HG02610 (cell line): ENCODE measurements at regions not wholly inside any gene's neighbourhood (a gene's known extent, or its start where the extent isn't known, plus 50 kb on each side); places are given as distances from the start of the nearest gene placed in this dataset.

Experiments used
- ATAC-seq: cut with Tn5 transposase; IDR thresholded peaks from one replicate; pipeline ENCODE4 v1.9.1; 2021; ENCODE audit warnings: mild to moderate bottlenecking, moderate library complexity; ENCODE audit not compliant: unreplicated experiment

DNA sequence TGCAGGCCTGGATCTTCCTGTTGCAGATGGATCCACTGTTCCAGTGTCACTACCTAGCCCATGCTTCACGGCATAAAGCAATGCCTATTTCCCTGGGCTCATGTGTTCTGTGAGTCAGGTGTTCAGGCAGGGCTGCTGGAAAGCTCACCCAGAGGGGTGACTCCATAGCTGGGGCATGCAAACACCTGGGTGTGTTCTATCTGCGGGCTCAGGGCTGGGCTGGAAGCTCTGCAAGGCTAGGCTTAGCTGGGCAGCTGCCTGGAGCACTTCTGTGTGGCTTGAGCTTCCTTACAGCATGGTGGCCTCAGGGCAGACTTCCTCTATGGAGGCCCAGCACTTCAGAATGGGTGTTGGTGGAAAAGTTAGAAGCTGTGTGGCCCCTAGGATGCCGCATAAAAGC is 139.9 kb downstream of the GADD45G start:
- no peak for ATAC-seq

DNA sequence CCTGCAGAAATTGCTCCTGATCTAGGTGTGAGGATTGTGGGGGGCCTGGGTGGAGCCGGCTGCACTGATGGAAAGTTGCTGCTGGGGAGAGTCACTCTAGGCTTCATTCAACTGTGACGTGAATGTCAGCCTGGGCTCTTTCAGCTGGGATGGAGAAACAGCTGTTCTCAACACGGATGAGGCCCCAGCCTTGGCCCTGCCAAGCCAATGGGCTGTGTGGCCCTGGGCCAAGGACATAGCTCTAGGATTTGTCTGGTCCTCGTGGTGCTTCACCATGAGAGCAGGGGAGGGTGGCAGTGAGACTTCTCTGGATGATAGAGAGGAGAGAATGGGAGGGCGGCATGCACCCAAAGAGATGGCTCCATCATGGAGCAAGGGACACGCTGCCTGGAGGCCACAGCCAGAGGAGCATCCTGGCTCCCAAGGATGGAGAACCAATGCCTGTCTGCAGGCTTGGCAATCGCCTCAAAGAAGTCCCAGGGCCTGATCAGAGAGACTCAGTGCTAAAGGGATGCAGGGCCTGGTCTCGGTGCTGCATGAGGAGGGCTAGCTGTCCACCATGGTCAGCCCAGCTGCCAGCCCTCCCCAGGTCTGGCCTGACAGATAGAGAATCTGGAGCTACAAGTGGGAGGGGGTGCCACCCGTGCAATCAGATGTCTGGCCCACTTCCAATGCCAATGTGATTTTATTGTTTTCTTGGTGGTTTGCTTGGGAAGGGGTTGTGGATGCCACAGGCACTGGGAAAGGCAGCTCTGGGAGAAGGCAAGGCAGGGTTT is 141.0 kb downstream of the GADD45G start:
- ATAC-seq: no peak

DNA sequence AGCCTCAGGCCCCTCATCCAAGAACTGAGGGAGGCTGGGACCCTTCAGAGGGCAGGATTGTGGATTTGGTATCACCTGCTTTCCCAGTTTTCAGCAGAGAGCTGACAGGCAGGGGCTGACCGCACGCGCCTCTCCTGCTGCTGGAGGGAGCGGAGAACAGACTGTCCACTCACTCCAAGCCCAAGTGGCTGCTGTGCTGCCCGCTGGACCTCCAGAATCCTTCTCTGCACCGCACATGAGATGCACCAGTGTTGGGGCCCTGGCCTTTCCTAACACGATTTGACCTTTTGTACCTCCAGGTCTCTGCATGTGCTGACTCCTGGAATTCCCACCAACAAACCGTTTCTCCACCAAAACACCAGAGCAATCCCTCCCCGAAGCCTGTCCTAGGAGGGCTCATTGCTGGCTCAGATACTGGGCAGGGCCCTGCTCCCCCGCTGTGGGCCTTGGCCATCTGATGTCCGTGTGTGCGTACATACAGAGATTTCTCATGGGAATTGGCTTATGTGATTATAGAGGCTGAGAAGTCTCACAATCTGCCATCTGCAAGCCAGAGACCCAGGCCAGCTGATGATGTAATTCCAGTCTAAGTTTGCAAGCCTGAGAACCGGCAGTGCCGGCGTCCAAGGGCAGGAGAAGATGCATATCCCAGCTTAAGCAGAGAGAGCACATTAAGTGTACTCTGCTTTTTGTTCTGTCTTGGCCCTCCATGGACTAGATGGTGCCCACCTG is 141.7 kb downstream of the GADD45G start:
- no peak for ATAC-seq

DNA sequence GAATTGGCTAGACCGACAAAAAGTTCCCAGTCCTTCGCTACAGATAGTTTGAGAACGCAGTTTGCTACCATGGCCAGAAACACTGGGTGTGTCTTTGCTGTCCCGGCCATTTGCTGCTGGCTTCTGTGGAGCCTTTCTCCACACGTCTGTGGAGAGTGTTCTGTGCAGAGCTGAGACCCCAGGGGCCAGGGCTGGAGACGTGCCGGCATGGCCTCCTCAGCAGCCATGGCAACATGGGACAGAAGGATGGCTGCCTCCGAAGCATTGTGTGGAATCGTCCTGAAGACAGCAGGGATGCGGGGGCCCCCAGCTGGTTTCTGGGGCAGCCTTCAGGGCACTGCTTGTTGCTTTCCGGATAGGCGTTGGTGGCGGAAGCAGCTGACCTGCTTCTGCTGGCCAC is 142.8 kb downstream of the GADD45G start:
- ATAC-seq: no peak

DNA sequence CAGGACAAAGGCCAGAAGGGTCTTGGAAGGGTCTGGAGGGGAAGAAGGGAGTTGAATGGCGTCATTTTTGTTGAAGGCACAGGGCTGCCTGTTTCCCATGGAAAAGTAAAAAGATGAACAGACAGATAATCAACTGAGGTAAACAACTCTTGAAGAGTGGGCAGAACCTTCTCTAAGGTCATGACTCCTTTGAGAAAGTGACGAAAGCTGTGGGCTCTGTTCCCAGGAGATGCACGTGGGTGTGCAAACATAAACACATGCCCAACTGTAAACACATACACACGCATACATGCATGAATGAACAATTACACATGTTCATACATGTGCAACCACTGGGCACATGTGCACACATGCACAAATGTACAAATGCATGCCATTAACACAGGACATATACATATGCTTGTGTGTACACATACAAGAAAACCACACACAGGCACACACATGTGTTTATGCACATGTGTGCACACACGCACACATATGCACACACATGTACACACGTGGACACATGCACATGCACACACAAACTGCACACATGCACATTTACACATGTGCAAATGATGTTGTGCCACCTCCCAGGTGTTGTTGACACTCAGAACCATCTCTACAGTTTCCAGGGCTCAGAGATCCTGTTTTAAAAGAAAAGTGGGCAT is 143.3 kb downstream of the GADD45G start:
- ATAC-seq: no peak

DNA sequence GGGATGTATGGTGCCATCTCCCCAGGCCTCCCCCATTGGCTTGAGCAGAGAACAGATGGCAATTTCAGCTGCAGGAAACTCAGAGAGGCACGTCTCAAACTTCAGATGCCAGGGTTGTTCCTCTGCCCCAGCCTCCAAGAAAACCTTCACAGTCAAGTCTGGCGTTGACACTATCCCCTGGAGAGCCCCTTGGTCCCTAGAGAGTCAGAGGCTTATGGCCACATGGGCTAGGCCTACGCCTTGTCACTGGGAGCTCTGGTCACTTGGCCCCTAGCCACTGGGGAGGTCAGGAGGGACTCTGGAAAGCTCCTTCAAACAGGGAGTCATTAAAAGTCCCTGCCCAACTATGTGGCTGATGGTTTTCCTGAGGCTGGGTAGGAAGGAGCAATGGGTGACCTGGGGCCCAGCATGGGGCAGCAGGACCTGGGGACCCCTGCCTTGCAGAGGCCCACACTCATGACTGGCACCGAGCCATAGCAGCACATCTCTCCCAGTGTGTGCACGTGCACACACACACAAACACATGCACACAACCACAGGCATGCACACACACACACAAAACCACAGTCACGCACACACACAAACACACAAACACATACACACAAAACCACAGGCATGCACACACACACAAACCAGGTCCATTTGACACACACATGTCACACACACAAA is 144.2 kb downstream of the GADD45G start:
- ATAC-seq: no peak

DNA sequence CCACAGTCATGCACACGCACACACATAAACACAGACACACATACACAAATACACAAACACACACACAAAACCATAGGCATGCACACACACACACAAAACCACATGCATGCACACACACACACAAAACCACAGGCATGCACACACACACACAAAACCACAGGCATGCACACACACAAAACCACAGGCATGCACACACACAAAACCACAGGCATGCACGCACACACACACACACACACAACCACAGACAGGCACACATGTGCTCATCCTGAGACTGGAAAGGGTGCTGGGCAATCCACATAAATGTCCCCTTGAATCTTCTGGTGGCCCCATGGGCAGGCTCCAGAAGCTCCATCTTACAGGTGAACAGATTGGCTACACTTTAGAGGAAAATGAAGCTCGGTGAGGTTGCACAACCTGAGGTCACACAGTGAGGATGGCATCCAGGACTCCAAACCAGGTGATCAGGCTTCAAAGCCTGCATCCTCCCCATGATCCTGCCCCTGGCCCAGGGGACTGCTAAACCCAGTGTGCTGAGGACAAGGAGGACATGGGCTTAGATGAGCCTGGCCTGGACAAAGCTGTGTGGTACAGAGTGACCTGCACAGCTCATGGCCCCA is 144.8 kb downstream of the GADD45G start:
- no peak for ATAC-seq

DNA sequence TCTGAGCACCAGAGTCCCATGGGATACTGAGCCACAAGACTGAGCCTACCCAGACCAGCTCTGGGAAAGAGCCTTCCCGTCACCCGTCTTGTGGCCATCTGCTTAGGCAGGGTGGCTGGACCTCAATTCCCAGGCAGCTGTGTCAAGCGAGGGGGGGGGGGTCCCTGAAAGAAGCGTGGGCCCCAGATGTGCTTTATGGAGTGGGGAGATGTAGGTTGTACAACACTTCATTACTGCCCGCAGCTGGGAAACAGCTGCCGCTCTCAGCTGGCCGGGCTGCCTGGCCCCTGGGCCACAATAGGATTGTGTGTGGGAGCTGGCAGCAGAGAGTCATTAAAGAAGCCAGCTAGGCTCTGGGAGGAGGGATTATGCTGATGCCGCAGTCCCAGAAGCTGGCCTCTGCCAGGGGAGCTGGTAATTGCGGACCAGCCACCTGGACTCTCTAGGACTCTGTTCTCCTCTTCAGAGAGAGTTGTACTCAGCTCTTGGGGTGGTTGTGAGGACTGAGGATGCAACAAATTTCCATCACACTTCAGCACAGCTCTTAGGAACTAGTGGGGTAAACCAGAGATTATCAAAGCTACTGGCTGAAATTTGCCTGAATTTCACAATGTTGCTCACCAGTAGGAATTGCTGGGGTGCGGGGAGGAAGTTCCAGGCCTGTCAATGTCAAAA is 145.4 kb downstream of the GADD45G start:
- no peak for ATAC-seq

DNA sequence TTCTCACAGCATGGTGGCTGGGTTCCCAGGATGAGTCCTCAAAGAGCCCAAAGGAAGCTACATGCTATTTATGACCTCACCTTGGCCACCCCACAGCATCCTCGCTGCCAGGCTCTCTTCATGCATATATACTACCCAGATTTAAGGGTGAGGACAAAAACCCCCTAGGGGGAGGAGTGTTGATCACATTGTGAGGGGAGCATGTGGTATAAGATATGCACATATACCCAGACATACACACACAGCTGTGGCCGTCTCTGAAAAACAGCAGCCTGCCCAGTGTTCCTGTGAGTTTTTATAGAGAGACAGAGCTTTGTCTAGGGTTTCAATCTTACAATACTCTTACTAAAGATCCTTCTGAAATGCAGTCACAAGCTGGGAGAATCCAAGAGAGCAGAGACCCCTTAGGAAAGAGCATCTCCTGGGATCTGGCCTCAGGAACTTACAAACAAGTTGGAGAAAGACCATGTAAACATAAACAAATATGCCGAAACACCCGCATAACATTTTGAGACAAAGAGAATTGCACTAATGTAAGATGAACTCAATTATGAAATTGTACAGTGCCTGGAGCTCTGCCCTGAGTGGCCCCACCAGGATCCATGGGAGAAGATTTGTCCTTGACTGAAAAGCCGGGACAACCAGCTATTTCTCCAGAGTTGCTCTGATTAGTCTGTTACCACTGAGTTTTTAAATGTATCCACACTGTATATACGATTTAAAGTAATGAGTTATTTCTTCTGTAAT is 146.4 kb downstream of the GADD45G start:
- ATAC-seq: no peak

DNA sequence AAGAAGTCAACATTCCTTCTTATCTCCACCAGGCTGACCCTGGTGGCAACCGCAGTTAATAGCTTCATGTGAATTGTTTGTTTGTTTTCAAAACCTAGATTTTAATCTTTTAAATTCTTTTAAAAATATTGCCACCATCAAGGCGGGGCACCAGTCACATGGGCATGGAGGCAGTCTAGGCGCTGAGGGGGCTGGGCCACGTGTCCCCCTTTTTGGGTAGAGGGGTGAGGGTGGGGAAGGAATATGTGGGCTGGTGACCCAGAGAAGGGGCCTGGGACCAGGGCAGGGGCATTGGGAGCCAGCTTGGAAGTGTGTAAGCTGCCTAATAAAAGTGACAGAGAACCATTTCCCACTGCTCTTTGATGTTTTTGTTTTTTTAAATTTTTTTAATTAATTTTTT is 147.3 kb downstream of the GADD45G start:
- no peak for ATAC-seq

DNA sequence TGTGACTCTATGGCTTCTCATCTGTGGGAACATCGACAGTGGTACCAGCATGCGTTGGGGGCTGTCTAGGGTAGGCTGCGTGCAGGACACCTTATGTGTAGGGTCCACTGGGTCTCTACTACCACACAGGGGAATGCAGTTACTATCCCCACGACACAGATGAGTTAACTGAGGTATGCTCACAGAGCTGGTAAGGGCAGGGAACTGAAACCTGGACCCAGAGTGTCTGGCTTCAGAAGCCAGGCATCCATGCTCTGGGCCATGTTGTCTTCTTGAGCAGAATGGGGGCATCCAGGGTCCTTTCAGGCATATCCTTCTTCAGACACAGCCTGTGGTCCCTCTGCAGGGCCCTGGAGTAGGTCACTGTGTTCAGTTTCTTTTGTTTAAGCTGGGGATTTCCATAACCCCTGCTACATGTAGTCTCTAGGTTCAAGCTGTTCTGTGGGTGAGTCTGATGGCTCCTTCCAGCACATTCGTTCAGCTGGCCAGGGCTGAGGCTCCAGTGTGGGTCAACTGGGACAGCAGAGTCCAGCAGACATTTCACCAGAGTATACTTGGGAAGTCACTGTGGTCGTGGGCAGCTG is 148.8 kb downstream of the GADD45G start:
- peak; percentile 42 for ATAC-seq

DNA sequence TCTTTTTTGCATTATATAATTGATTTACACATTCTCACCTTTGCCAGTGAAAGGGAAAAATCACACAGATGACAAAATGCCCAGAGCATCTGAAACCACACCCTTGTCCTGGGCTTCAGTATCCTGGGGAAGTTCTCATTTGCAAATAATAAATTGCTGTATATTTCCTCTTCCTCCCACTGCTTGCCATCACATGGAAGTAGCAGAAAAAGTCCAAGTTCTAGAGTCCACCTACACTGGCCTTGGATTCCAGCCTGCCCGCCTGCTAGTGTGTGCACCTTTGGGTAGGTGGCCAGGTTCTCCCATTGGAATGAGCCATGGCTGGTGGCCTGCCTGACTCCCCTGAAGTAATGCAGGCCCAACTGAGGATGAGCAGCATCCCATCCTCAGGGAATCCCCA is 149.4 kb downstream of the GADD45G start:
- ATAC-seq: no peak

DNA sequence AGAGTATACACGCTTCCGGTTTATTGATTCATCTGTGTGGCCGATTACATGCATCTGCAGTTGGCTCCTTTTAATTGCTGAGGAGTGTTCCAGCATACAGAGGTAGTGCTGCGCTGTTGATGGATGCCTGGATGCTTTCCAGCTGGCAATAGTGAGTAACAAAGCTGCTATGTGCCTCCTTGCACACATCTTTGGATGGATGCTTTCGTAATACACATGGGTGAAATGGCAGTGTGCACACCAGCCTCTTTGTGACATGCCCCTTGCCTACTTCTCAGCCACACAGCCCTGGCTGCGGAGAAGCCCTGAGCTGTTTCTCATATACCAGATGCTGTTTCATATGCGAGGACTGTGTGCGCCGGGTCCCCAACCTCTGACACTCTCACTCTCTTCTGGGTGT is 151.0 kb downstream of the GADD45G start:
- ATAC-seq: no peak

DNA sequence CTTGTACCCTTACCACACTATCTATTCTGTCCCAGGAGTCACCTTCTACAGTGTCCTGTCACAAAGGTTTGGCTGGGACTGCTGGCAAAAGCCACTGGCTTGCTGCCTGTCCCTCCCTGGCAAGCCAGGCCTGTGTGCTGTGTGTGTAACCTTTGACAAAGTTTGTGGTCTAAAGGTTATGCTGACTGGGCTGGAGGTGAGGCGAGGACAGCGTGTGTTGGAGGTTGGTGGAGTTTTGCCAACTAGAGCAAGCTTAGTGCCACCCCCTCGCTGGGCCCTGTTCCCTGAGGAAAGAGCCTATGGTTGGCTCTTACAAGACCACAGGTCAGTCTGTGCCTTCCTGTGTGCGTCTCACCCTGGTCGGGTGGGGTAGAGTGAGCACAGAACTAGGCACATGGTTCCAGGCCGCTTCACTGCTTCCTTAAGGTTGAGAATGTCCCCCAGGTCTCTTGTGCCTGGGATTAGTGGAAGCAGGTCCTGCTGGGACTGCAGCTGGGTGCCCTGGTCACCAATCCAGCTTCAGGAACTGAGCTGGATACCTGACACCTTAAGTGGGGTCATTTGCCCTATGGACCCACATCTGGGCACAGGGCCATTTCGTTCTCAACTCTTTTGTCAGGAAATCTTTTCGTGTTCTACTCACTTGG is 152.2 kb downstream of the GADD45G start:
- ATAC-seq: no peak

DNA sequence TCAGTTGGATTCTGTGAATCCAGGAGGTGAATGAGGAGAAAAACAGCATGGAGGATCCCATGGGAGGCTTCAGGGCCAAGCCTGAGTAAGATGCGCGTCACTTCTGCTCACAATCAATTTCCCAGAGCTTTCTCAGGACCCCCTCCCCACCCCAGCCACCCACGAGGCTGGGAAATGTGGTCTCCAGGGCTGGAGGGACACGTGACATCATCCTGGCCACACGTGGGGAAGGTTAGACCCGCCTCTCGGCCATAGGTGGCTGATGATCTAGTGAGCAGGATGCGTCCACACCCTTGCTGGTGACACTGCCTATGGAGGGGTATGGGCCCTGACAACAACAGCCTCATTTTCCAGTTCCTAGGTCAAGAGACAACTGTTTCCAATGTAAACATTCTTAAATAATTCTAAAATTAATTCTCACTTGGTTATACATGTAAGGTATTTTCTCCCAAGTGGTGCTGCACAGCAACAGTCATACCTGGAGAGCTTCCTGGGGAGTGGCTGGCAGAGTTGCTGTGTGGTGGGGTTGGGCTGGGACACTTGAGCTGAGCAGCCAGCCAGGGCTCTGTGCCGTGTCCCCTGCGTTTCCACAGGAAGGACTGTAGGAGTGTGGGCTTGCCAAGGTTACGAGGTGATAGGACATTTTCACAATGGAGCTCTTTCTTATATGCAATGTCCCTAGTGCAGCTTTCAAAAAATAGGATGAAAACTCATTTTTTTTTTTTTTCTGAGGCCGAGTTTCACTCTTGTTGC is 153.1 kb downstream of the GADD45G start:
- ATAC-seq: no peak

DNA sequence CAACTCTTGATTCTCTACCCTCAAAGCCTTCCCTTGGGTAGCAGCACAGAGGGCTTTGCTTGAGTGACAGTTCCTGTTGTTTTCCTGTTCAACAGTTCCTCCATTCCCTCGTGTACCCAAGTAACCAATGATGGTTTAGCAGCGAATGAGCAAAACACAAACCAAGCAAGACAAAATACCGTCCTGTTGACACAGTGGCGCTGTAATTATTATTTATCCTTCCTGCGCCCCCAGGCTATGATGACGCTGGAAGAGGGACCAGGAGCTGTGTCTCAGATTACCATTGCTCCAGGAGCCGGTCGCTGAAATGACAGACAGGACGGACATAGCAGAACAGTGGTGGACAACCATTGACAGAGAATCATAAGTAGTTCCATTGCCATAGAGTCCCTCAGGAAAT is 154.8 kb downstream of the GADD45G start:
- no peak for ATAC-seq

DNA sequence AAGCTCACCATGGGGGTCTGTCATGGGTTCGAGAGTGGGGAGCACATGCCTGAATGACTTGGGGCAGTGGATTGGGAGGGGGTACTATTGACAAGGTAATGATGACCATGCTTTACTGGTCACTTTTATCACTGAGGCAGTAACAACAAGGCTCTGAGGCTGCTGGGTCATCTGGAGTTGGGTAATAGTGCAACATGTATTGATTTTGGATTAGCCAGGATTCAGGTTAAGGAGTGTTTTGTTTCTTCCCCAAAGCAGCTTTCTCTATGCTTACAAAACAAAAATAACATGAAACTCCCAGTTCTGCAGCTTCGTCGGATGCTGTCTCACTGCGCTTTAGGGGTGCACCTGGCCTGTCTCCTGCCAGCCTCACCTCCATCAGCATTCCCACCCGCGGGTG is 155.3 kb downstream of the GADD45G start:
- ATAC-seq: no peak

DNA sequence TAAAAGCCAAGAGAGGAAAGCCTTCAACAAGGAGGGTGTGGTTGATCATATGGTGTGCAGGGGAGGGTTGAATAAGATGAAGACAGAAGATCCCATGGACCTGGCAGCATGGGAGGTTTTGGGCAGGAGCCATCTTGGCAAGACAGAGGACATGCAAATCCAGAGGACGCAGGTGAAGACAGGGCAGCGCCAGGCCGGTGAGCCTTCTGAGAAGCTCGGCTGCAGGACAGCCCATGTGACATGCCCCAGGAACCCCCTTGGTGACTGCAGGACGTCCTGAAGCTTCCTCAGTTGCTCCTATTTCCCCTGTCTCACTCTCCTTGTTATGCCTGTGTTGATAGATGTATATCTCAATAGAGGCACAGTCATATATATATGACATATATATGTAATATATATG is 159.4 kb downstream of the GADD45G start:
- no peak for ATAC-seq
